A673 (cell line): ENCODE measurements at regions not wholly inside any gene's neighbourhood (a gene's known extent, or its start where the extent isn't known, plus 50 kb on each side); places are given as distances from the start of the nearest gene placed in this dataset.

Experiments used
- CTCF ChIP-seq: fragments of 300-800, 200-600 bp; sonication (generic); conservative IDR thresholded peaks from 2 replicates; pipeline ENCODE4 v1.5.1; 2017; ENCODE audit warnings: low read depth, mild to moderate bottlenecking, antibody characterized with exemption, low read length, moderate library complexity, mixed read lengths
- EZH2 ChIP-seq: fragments of 200-600 bp; sonication (generic); IDR thresholded peaks from 2 replicates; pipeline ENCODE4 v1.6.1; 2017; ENCODE audit warnings: borderline replicate concordance, low read depth, mild to moderate bottlenecking, mixed read lengths, antibody characterized with exemption, low read length; ENCODE audit not compliant: poor library complexity, severe bottlenecking

- TF ChIP-seq CTCF (no peak), EZH2 (no peak)
Observed at GRCh38 chr2:16323551-16324543, 341.8 kb downstream of the CYRIA start.
